ENCODE measurements at regions not wholly inside any gene's neighbourhood (a gene's known extent, or its start where the extent isn't known, plus 50 kb on each side); places are given as distances from the start of the nearest gene placed in this dataset.

DNA sequence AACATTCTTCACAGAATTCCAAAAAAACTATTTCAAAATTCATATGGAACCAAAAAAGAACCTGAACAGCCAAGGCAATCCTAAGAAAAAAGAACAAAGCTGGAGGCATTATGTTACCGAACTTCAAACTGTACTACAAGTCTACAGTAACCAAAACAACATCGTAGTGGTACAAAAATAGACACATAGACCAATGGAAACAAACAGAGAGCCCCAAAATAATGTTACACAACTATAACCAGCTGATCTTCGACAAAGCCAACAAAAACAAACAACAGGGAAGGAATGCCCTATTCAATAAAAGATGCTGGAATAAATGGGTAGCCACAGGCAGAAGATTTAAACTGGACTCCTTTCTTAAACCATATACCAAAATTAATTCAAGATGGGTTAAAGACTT, 1189.6 kb downstream of the PCDH18 start:
- Histone ChIP-seq H3K4me1 (ENCODE audit: control insufficient read depth, extremely low read depth, insufficient read depth, low read length) (no peaks in the 10 kb centered on the region), H4K20me1 (ENCODE audit: control insufficient read depth, extremely low read depth, insufficient read depth, low read length) (no peaks in the 10 kb centered on the region), H3K27me3 (ENCODE audit: control insufficient read depth, insufficient read depth, low read length) (no peaks in the 10 kb centered on the region), H3K9ac (ENCODE audit: insufficient read depth, low read length) (no peak overlapping the region), H3K9me3 (ENCODE audit: control insufficient read depth, insufficient read depth, low read depth, low read length) (no peaks in the 10 kb centered on the region), H3K4me2 (ENCODE audit: extremely low read depth, insufficient read depth, low read length) (no peak overlapping the region), H3K4me3 (replicated peaks in 1 of 4; ENCODE audit: control extremely low read depth in 1 of 4, insufficient read depth in 1 of 4, low read depth in 3 of 4, low read length in 4 of 4) (no peak overlapping the region), H2AFZ (ENCODE audit: low read length) (no peak overlapping the region), H3K27ac (ENCODE audit: insufficient read depth, low read length) (no peak overlapping the region), H3K79me2 (ENCODE audit: control insufficient read depth, insufficient read depth, low read length) (no peaks in the 10 kb centered on the region), H3K36me3 (ENCODE audit: control insufficient read depth, insufficient read depth, low read length) (no peaks in the 10 kb centered on the region)
- TF ChIP-seq, protein P1, sequence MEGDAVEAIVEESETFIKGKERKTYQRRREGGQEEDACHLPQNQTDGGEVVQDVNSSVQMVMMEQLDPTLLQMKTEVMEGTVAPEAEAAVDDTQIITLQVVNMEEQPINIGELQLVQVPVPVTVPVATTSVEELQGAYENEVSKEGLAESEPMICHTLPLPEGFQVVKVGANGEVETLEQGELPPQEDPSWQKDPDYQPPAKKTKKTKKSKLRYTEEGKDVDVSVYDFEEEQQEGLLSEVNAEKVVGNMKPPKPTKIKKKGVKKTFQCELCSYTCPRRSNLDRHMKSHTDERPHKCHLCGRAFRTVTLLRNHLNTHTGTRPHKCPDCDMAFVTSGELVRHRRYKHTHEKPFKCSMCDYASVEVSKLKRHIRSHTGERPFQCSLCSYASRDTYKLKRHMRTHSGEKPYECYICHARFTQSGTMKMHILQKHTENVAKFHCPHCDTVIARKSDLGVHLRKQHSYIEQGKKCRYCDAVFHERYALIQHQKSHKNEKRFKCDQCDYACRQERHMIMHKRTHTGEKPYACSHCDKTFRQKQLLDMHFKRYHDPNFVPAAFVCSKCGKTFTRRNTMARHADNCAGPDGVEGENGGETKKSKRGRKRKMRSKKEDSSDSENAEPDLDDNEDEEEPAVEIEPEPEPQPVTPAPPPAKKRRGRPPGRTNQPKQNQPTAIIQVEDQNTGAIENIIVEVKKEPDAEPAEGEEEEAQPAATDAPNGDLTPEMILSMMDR (conservative IDR thresholded peaks at IDR 0.05 in 1 of 2, IDR thresholded peaks at IDR 0.05 in 1 of 2; ENCODE audit: low read depth in 1 of 2, low read length in 2 of 2): no peak
- TF ChIP-seq EZH2 (IDR thresholded peaks at IDR 0.05; ENCODE audit: low read length, missing control alignments): no peak
- peak; percentile 12 to 19 for DNase-seq (ENCODE audit: low read depth in 2 of 2)

DNA sequence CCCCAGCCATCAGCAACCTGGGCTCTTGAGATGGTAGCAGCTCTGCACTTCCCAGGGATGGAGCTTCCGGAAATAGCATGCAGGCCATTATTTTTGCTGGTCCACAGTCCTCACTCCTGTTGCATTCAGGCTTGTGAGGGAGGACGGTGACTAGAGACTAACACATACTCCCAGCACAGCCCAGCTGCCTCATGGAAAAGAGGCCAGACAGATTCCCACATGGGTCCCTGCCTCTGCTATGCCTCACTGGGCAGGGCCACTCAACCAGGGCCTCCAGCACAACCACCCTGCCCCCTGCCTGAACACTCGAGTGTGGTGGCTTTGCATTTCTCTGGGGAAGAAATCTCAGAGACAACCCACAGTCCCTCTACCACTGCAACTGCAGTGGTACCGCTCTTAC, 1195.1 kb downstream of the PCDH18 start:
- no peak for TF ChIP-seq EZH2 (IDR thresholded peaks at IDR 0.05; ENCODE audit: low read length, missing control alignments)
- TF ChIP-seq, protein P1 (conservative IDR thresholded peaks at IDR 0.05 in 1 of 2, IDR thresholded peaks at IDR 0.05 in 1 of 2; ENCODE audit: low read depth in 1 of 2, low read length in 2 of 2): no peak

DNA sequence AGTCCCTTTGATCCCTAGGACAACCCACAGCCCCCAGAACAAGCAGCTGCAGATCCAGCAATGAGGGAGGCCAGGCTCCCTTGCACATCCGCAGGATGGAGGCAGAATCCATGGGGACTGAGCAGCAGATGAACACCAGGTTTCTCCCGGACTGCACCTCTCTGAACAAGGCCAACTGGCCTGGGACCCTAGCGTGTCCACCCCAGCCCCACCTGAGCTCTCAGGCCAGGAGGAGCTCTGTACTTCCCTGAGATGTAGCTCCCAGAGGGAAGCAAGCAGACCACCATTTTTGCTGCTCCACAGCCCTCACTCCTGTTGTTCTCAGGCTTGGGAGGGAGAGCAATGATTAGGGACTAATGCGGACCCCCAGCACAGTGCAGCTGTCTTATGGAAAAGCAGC, 1195.8 kb downstream of the PCDH18 start:
- no peaks in the 10 kb centered on the region for H4K20me1 ChIP-seq (ENCODE audit: control insufficient read depth, extremely low read depth, insufficient read depth, low read length)
- no peaks in the 10 kb centered on the region for H3K27me3 ChIP-seq (ENCODE audit: control insufficient read depth, insufficient read depth, low read length)
- H3K9me3 ChIP-seq (ENCODE audit: control insufficient read depth, insufficient read depth, low read depth, low read length): no peaks in the 10 kb centered on the region
- no peak overlapping the region for H3K4me3 ChIP-seq (replicated peaks in 1 of 4; ENCODE audit: control extremely low read depth in 1 of 4, insufficient read depth in 1 of 4, low read depth in 3 of 4, low read length in 4 of 4)
- no peak overlapping the region for H2AFZ ChIP-seq (ENCODE audit: low read length)
- no peak overlapping the region for H3K27ac ChIP-seq (ENCODE audit: insufficient read depth, low read length)
- no peak overlapping the region for H3K4me2 ChIP-seq (ENCODE audit: extremely low read depth, insufficient read depth, low read length)
- H3K9ac ChIP-seq (ENCODE audit: insufficient read depth, low read length): no peak overlapping the region
- DNase-seq (ENCODE audit: low read depth in 2 of 2): no peak
- H3K36me3 ChIP-seq (ENCODE audit: control insufficient read depth, insufficient read depth, low read length): no peaks in the 10 kb centered on the region
- TF ChIP-seq EZH2 (IDR thresholded peaks at IDR 0.05; ENCODE audit: low read length, missing control alignments): no peak
- TF ChIP-seq, protein P1 (conservative IDR thresholded peaks at IDR 0.05 in 1 of 2, IDR thresholded peaks at IDR 0.05 in 1 of 2; ENCODE audit: low read depth in 1 of 2, low read length in 2 of 2): no peak
- no peaks in the 10 kb centered on the region for H3K79me2 ChIP-seq (ENCODE audit: control insufficient read depth, insufficient read depth, low read length)
- H3K4me1 ChIP-seq (ENCODE audit: control insufficient read depth, extremely low read depth, insufficient read depth, low read length): no peaks in the 10 kb centered on the region

More for the DNA sequence above, 1195.1 kb downstream of the PCDH18 start:
- DNase-seq (ENCODE audit: low read depth in 2 of 2): no peak
- Histone ChIP-seq H3K27ac (ENCODE audit: insufficient read depth, low read length) (no peak overlapping the region), H3K27me3 (ENCODE audit: control insufficient read depth, insufficient read depth, low read length) (no peaks in the 10 kb centered on the region), H3K9ac (ENCODE audit: insufficient read depth, low read length) (no peak overlapping the region), H3K4me3 (replicated peaks in 1 of 4; ENCODE audit: control extremely low read depth in 1 of 4, insufficient read depth in 1 of 4, low read depth in 3 of 4, low read length in 4 of 4) (no peak overlapping the region), H3K4me1 (ENCODE audit: control insufficient read depth, extremely low read depth, insufficient read depth, low read length) (no peaks in the 10 kb centered on the region), H3K9me3 (ENCODE audit: control insufficient read depth, insufficient read depth, low read depth, low read length) (no peaks in the 10 kb centered on the region), H3K36me3 (ENCODE audit: control insufficient read depth, insufficient read depth, low read length) (no peaks in the 10 kb centered on the region), H3K79me2 (ENCODE audit: control insufficient read depth, insufficient read depth, low read length) (no peaks in the 10 kb centered on the region), H2AFZ (ENCODE audit: low read length) (no peak overlapping the region), H3K4me2 (ENCODE audit: extremely low read depth, insufficient read depth, low read length) (no peak overlapping the region), H4K20me1 (ENCODE audit: control insufficient read depth, extremely low read depth, insufficient read depth, low read length) (no peaks in the 10 kb centered on the region)

Data from fibroblast of lung (primary cell).